GM18511 (cell line): ENCODE measurements at regions not wholly inside any gene's neighbourhood (a gene's known extent, or its start where the extent isn't known, plus 50 kb on each side); places are given as distances from the start of the nearest gene placed in this dataset.
"Not testable (repeated sequence)": the region's sequence is repeated elsewhere in the genome, so short reads cannot be mapped to it uniquely, and the experiment has no call there.

Experiments used
- ATAC-seq: cut with Tn5 transposase; IDR thresholded peaks from one replicate; pipeline ENCODE4 v1.9.1; 2021; ENCODE audit warnings: mild to moderate bottlenecking, moderate library complexity; ENCODE audit not compliant: unreplicated experiment

GRCh38 chr10:33039181-33039580, 81.2 kb upstream of the ITGB1 start:
- ATAC-seq = no peak

- ATAC-seq = no peak
Observed at GRCh38 chr10:33038672-33039071, 80.6 kb upstream of the ITGB1 start.

- ATAC-seq = no peak
Observed at GRCh38 chr10:33037726-33038125, 79.7 kb upstream of the ITGB1 start.

GRCh38 chr10:33036670-33037069, 78.6 kb upstream of the ITGB1 start:
- no peak for ATAC-seq

- ATAC-seq = no peak
Observed at GRCh38 chr10:33035411-33035810, 77.4 kb upstream of the ITGB1 start.

GRCh38 chr10:33034931-33035330, 76.9 kb upstream of the ITGB1 start:
- no peak for ATAC-seq

- no peak for ATAC-seq
Observed at GRCh38 chr10:33032654-33033151, 74.7 kb upstream of the ITGB1 start.

- no peak for ATAC-seq
Observed at GRCh38 chr10:33031815-33032653, 74.0 kb upstream of the ITGB1 start.

- ATAC-seq = no peak
Observed at GRCh38 chr10:33031171-33031570, 73.1 kb upstream of the ITGB1 start.

- ATAC-seq = not testable (repeated sequence)
Observed at GRCh38 chr10:33028515-33028914, 70.5 kb upstream of the ITGB1 start.

GRCh38 chr10:33027088-33027487, 69.1 kb upstream of the ITGB1 start:
- ATAC-seq = no peak

- no peak for ATAC-seq
Observed at GRCh38 chr10:33026422-33026821, 68.4 kb upstream of the ITGB1 start.

- ATAC-seq = no peak
Observed at GRCh38 chr10:33025910-33026309, 67.9 kb upstream of the ITGB1 start.

GRCh38 chr10:33025039-33025438, 67.0 kb upstream of the ITGB1 start:
- ATAC-seq = peak; percentile 75

GRCh38 chr10:33022691-33023090, 64.7 kb upstream of the ITGB1 start:
- ATAC-seq = no peak

GRCh38 chr10:33022090-33022489, 64.1 kb upstream of the ITGB1 start:
- ATAC-seq = no peak

- no peak for ATAC-seq
Observed at GRCh38 chr10:33016988-33017387, 59.0 kb upstream of the ITGB1 start.

- peak; percentile 58 for ATAC-seq
Observed at GRCh38 chr10:33015761-33016547, 57.9 kb upstream of the ITGB1 start.

- not testable (repeated sequence) for ATAC-seq
Observed at GRCh38 chr10:33013331-33013730, 55.3 kb upstream of the ITGB1 start.

- ATAC-seq = no peak
Observed at GRCh38 chr10:33012306-33012705, 54.3 kb upstream of the ITGB1 start.

- ATAC-seq = no peak
Observed at GRCh38 chr10:33010132-33011037, 52.4 kb upstream of the ITGB1 start.
